ENCODE measurements at regions not wholly inside any gene's neighbourhood (a gene's known extent, or its start where the extent isn't known, plus 50 kb on each side); places are given as distances from the start of the nearest gene placed in this dataset.

GRCh38 chr3:147886879-147887278 is 477.7 kb downstream of the ZIC1 start (continued):
- TF ChIP-seq FOXK2 (IDR thresholded peaks at IDR 0.05) (no peak), ZNF207 (IDR thresholded peaks at IDR 0.05; ENCODE audit: borderline replicate concordance) (no peak)

- Histone ChIP-seq H3K4me2 (ENCODE audit: control insufficient read depth, insufficient read depth) (no peak overlapping the region), H2AFZ (ENCODE audit: control insufficient read depth, low read depth, low read length) (no peak overlapping the region), H3K4me3 (no peak overlapping the region), H3K4me1 (ENCODE audit: control insufficient read depth, insufficient read depth, low read length) (no peaks in the 10 kb centered on the region), H3K36me3 (ENCODE audit: control insufficient read depth in 2 of 2, insufficient read depth in 2 of 2, low read length in 1 of 2) (no peaks in the 10 kb centered on the region), H3K27me3 (replicated peaks in 1 of 2; ENCODE audit: control insufficient read depth in 2 of 2, insufficient read depth in 2 of 2, low read length in 1 of 2) (no peaks in the 10 kb centered on the region), H3K9ac (ENCODE audit: control insufficient read depth, insufficient read depth, low read length) (no peak overlapping the region), H4K20me1 (ENCODE audit: control insufficient read depth, insufficient read depth) (no peaks in the 10 kb centered on the region), H3K27ac (ENCODE audit: control insufficient read depth, insufficient read depth) (no peak overlapping the region), H3K79me2 (ENCODE audit: control insufficient read depth, insufficient read depth, low read length) (no peaks in the 10 kb centered on the region), H3K9me3 (replicated peaks; ENCODE audit: control insufficient read depth, insufficient read depth, low read length) (no peaks in the 10 kb centered on the region; the same call in 1 of the 3 replicates)
- no TSS peak for BruUV-seq (replicated peaks)
- intact Hi-C loops (cut with micrococcal nuclease; ENCODE audit: unreplicated experiment) (no loop called here), in situ Hi-C loops (cut with MboI) (no loop called here)
- ChIA-PET CTCF (no interaction called here), RAD21 (ENCODE audit: unreplicated experiment) (interaction anchor here (1.4 kb wide), 2 partner anchors 31 to 190 kb away, joined by 3 to 4 read pairs; no protein-coding TSS in a partner anchor), SMC1A (ENCODE audit: uncharacterized antibody, unreplicated experiment) (interaction anchor here (0.6 to 6.2 kb wide), 12 partner anchors 14 to 517 kb away, joined by 3 to 45 read pairs (median 3); no protein-coding TSS in a partner anchor), POLR2A (no interaction called here)
- 3% methylated on average over 2 of the region's 2 CpGs for WGBS (ENCODE audit: insufficient coverage, insufficient replicate concordance, low lambda C conversion rate, missing lambda C conversion rate)
- TF ChIP-seq USF2 (IDR thresholded peaks at IDR 0.05; ENCODE audit: borderline replicate concordance, low read depth, low read length): no peak
- no peak for TF ChIP-seq YY1 (IDR thresholded peaks at IDR 0.05; ENCODE audit: low read depth, low read length)
- no peak for TF ChIP-seq SIN3A (IDR thresholded peaks at IDR 0.05; ENCODE audit: low read depth, low read length)
- TF ChIP-seq CHD4 (IDR thresholded peaks at IDR 0.05): no peak
- no peak for TF ChIP-seq NFYA (IDR thresholded peaks at IDR 0.05; ENCODE audit: borderline replicate concordance, low read depth, low read length)
- TF ChIP-seq BRCA1 (IDR thresholded peaks at IDR 0.05; ENCODE audit: low read depth, low read length): no peak
- no peak for TF ChIP-seq CBX3 (IDR thresholded peaks at IDR 0.05; ENCODE audit: borderline replicate concordance, low read depth)
- TF ChIP-seq PML (IDR thresholded peaks at IDR 0.05; ENCODE audit: low read length): no peak
- no peak for TF ChIP-seq NFIC (IDR thresholded peaks at IDR 0.05; ENCODE audit: low read depth, low read length)
- no peak for TF ChIP-seq SIX5 (IDR thresholded peaks at IDR 0.05; ENCODE audit: low read depth, low read length, severe bottlenecking)
- TF ChIP-seq ZZZ3 (IDR thresholded peaks at IDR 0.05; ENCODE audit: control insufficient read depth, insufficient read length, low read depth): no peak
- no peak for TF ChIP-seq ZNF592 (IDR thresholded peaks at IDR 0.05)
- no peak for TF ChIP-seq MEF2A (IDR thresholded peaks at IDR 0.05; ENCODE audit: insufficient read depth, low read depth, low read length)
- TF ChIP-seq ZNF274 (IDR thresholded peaks at IDR 0.05; ENCODE audit: insufficient read depth, insufficient read length): no peak
- no peak for TF ChIP-seq FOS (IDR thresholded peaks at IDR 0.05; ENCODE audit: borderline replicate concordance, extremely low read depth, insufficient read length)
- no peak for TF ChIP-seq SREBF1 (IDR thresholded peaks at IDR 0.05; ENCODE audit: low read length)
- TF ChIP-seq PAX5 (IDR thresholded peaks at IDR 0.05; ENCODE audit: borderline replicate concordance, low read depth, low read length): no peak
- no peak for TF ChIP-seq MTA3 (IDR thresholded peaks at IDR 0.05; ENCODE audit: borderline replicate concordance, low read length)
- TF ChIP-seq NBN (IDR thresholded peaks at IDR 0.05): no peak
- FAIRE-seq (no peak), ATAC-seq (no peak), DNase-seq (ENCODE audit: low read depth, low spot score) (no peak)
These were observed 478.6 kb downstream of the ZIC1 start for GRCh38 chr3:147887797-147888196.
